ENCODE measurements at regions not wholly inside any gene's neighbourhood (a gene's known extent, or its start where the extent isn't known, plus 50 kb on each side); places are given as distances from the start of the nearest gene placed in this dataset.

DNA sequence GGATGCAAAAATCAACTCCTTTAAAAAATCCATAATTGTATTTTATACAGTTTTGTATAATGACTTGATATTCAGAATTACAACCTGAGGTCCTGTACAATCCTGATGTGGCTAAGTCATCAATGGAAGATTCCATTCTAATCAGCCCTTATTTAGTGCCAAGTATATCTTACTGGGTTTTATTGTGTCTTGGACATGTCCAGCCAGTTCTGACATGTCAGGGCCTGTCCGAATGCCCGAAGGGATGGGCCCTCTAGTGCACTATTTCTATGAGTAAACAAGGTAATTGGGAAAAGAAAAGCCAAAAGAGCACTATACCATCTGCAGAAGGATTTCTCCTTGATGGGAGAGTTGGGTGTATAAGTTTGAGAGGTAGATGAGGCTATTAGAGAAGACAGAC, 412.9 kb downstream of the METTL15 start:
- TF ChIP-seq EZH2 (IDR thresholded peaks at IDR 0.05; ENCODE audit: insufficient read depth, low read length), result no peak
- TF ChIP-seq, protein P1, sequence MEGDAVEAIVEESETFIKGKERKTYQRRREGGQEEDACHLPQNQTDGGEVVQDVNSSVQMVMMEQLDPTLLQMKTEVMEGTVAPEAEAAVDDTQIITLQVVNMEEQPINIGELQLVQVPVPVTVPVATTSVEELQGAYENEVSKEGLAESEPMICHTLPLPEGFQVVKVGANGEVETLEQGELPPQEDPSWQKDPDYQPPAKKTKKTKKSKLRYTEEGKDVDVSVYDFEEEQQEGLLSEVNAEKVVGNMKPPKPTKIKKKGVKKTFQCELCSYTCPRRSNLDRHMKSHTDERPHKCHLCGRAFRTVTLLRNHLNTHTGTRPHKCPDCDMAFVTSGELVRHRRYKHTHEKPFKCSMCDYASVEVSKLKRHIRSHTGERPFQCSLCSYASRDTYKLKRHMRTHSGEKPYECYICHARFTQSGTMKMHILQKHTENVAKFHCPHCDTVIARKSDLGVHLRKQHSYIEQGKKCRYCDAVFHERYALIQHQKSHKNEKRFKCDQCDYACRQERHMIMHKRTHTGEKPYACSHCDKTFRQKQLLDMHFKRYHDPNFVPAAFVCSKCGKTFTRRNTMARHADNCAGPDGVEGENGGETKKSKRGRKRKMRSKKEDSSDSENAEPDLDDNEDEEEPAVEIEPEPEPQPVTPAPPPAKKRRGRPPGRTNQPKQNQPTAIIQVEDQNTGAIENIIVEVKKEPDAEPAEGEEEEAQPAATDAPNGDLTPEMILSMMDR (IDR thresholded peaks at IDR 0.05; ENCODE audit: insufficient read depth, low read depth, low read length), result no peak
